Brain microvascular endothelial cell (primary cell): ENCODE measurements at regions not wholly inside any gene's neighbourhood (a gene's known extent, or its start where the extent isn't known, plus 50 kb on each side); places are given as distances from the start of the nearest gene placed in this dataset.

Experiments used
- DNase-seq: peaks from one replicate; pipeline ENCODE4 v3.0.0-alpha.2; 2020
- H3K27ac ChIP-seq: fragments of 250-450 bp; sonication (Bioruptor Pico); 2 replicates; pipeline ENCODE4 v1.5.1; 2020; ENCODE audit warnings: mild to moderate bottlenecking, moderate library complexity
- H3K27me3 ChIP-seq: fragments of 250-450 bp; sonication (Bioruptor Pico); replicated peaks from 2 replicates; pipeline ENCODE4 v1.5.1; 2020; ENCODE audit warnings: mild to moderate bottlenecking
- H3K36me3 ChIP-seq: fragments of 250-450 bp; sonication (Bioruptor Pico); replicated peaks from 2 replicates; pipeline ENCODE4 v1.5.1; 2020; ENCODE audit warnings: mild to moderate bottlenecking
- H3K4me3 ChIP-seq: 2 replicates; pipeline ENCODE4 v1.5.1; 2011; ENCODE audit warnings: low read depth, mild to moderate bottlenecking, control low read depth, low read length, moderate library complexity
- in situ Hi-C: cut with HindIII; loops from 2 replicates; pipeline ENCODE4 v1.10.0; 2017; ENCODE audit warnings: low sequenced_read_pairs, low pct_ligation_motif_present
- TF ChIP-seq, protein P1 (sequence below): IDR thresholded peaks from 2 replicates; pipeline ENCODE4 v1.5.1; 2011; ENCODE audit warnings: low read depth, mild to moderate bottlenecking, moderate library complexity, low read length, control low read depth, inconsistent platforms; ENCODE audit errors: missing control alignments

DNA sequence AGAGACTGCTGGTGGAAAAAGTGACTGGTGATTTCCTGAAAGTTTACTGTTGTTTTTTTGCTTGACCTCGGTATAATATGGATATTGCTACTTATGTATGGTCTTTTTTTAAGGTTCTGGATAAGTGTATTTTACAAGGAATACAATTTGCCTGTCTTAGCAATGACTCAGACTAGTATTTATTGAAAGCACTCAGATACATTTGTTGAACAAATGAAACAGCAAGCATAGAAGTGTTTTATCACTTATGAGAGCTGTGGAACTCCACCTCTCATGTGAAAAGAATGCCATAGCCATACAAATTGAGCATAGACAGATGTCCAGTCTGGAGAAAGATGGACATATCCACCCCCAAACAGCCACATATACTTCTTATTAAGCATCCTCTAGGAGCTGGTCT lies 340.4 kb upstream of the FBXO33 start:
- no peak for DNase-seq
- in situ Hi-C loops = no loop called here
- no peaks in the 10 kb centered on the region for H3K36me3 ChIP-seq
- TF ChIP-seq, protein P1, sequence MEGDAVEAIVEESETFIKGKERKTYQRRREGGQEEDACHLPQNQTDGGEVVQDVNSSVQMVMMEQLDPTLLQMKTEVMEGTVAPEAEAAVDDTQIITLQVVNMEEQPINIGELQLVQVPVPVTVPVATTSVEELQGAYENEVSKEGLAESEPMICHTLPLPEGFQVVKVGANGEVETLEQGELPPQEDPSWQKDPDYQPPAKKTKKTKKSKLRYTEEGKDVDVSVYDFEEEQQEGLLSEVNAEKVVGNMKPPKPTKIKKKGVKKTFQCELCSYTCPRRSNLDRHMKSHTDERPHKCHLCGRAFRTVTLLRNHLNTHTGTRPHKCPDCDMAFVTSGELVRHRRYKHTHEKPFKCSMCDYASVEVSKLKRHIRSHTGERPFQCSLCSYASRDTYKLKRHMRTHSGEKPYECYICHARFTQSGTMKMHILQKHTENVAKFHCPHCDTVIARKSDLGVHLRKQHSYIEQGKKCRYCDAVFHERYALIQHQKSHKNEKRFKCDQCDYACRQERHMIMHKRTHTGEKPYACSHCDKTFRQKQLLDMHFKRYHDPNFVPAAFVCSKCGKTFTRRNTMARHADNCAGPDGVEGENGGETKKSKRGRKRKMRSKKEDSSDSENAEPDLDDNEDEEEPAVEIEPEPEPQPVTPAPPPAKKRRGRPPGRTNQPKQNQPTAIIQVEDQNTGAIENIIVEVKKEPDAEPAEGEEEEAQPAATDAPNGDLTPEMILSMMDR = no peak
- no peaks in the 10 kb centered on the region for H3K27me3 ChIP-seq
- H3K27ac ChIP-seq = no peak overlapping the region
- H3K4me3 ChIP-seq = no peak overlapping the region

DNA sequence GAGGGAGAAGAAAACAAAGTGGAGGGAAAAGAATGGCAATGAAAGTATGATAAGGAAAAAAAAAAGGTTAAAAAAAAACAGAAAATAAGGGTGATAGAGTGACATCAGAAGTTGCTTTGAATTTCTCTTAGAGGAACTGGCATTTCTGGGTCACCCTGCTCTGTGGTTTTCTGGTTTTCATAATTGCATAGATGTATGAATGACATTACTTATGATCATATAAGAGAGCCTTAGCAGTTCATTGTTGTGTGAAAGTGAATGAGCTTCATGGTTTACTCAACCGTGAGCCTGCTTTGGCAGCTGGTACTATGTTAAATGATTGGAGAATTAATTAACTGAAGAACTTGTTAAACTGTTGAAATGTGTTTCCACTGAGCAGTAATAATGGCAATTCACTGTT lies 336.4 kb upstream of the FBXO33 start:
- Histone ChIP-seq H3K27me3 (no peaks in the 10 kb centered on the region), H3K4me3 (no peak overlapping the region), H3K27ac (no peak overlapping the region), H3K36me3 (no peaks in the 10 kb centered on the region)
- no peak for DNase-seq
- in situ Hi-C loops = no loop called here
- TF ChIP-seq, protein P1 = no peak

DNA sequence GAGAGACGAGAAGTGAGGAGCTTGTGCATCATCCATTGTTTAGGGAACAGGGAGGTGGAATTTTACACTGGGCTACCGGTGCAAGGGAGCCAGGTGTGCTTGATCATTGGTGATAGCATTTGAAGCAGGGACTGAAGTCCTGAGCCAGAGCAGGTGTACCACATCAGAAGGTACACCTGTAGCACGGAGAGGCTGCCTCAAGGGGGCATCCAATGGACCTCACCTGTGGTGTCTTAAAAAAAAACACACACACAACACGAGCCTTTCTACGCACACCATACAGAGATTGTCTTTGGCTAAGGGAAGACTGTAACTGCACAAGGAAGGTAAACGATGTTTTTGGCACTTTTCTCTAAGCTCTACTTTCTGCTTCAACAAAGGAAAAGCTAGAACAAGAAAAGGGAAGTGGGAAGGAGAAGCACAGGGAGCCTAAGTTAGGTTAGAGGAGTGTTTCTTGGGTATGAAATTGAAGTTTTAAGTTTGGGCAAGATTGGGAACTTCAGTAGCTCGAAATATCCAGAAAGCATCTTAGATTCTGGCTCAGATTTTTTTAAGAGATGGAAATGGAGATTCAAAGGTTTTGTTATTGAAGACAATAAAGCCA lies 334.3 kb upstream of the FBXO33 start:
- in situ Hi-C loops = no loop called here
- DNase-seq = no peak

DNA sequence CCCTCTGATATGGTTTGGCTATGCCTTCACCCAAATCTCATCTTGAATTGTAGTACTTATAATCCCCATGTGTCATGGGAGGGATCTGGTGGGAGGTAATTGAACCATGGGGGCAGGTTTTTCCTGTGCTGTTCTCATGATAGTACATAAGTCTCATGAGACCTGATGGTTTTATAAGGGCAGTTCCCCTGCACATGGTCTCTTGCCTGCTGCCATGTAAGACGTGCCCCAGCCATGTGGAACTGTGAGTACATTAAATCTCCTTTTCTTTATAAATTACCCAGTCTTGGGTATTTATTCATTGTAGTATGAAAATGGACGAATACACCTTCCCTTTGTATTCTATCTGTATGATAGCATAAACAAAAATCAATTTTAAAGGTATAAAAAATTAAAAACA lies 333.4 kb upstream of the FBXO33 start:
- Histone ChIP-seq H3K27me3 (no peaks in the 10 kb centered on the region), H3K4me3 (no peak overlapping the region), H3K27ac (no peak overlapping the region), H3K36me3 (no peaks in the 10 kb centered on the region)
- in situ Hi-C loops = no loop called here
- DNase-seq = no peak
- TF ChIP-seq, protein P1 = no peak

More for the DNA sequence above, 334.3 kb upstream of the FBXO33 start:
- TF ChIP-seq, protein P1 = no peak
- H3K27me3 ChIP-seq = no peaks in the 10 kb centered on the region
- no peak overlapping the region for H3K27ac ChIP-seq
- no peak overlapping the region for H3K4me3 ChIP-seq
- no peaks in the 10 kb centered on the region for H3K36me3 ChIP-seq

DNA sequence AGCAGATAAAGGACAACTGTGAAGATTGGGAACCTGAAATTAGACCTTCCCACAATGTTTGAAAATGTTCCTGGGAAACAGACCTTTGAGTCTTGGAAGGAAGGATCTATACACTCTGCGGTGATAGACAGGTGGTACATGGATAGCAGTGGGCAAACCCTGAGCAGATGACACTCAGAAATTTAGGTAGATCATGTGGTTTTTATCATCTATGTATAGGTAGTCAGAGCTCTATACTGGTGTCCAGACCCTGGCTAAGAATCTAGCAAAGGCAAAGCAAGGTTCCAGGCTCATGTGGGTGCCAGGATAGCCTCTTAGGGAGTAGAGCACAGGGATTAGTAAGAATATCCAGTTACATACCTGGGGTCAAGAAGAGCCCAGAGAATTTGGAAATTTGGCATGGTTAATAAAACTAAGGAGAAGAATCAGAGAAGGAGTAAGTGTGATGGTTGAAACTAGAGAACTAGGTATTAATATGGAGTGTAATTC lies 331.2 kb upstream of the FBXO33 start:
- H3K27ac ChIP-seq = no peak overlapping the region

More for the DNA sequence above, 331.2 kb upstream of the FBXO33 start:
- TF ChIP-seq, protein P1 = no peak
- Histone ChIP-seq H3K4me3 (no peak overlapping the region), H3K27me3 (no peaks in the 10 kb centered on the region), H3K36me3 (no peaks in the 10 kb centered on the region)
- in situ Hi-C loops = no loop called here
- no peak for DNase-seq
